ENCODE measurements at regions not wholly inside any gene's neighbourhood (a gene's known extent, or its start where the extent isn't known, plus 50 kb on each side); places are given as distances from the start of the nearest gene placed in this dataset.

- no peak for DNase-seq (ENCODE audit: low read depth)
- H3K4me3 ChIP-seq (ENCODE audit: low read depth, low read length): no peak overlapping the region
- no peak for TF ChIP-seq CTCF (IDR thresholded peaks at IDR 0.05; ENCODE audit: low read depth, low read length, missing control alignments)
- in situ Hi-C loops (cut with HindIII; ENCODE audit: low sequenced_read_pairs): no loop called here
Observed at GRCh38 chr2:37582481-37583220, 88.8 kb downstream of the CDC42EP3 start.

GRCh38 chr2:37583402-37583801 is 88.0 kb downstream of the CDC42EP3 start:
- in situ Hi-C loops (cut with HindIII; ENCODE audit: low sequenced_read_pairs): no loop called here
- no peak for TF ChIP-seq CTCF (IDR thresholded peaks at IDR 0.05; ENCODE audit: low read depth, low read length, missing control alignments)
- no peak overlapping the region for H3K4me3 ChIP-seq (ENCODE audit: low read depth, low read length)

GRCh38 chr2:37583867-37584266 is 87.6 kb downstream of the CDC42EP3 start:
- no peak for DNase-seq (ENCODE audit: low read depth)
- no peak for TF ChIP-seq CTCF (IDR thresholded peaks at IDR 0.05; ENCODE audit: low read depth, low read length, missing control alignments)
- no peak overlapping the region for H3K4me3 ChIP-seq (ENCODE audit: low read depth, low read length)
- in situ Hi-C loops (cut with HindIII; ENCODE audit: low sequenced_read_pairs): no loop called here

More at GRCh38 chr2:37583402-37583801, 88.0 kb downstream of the CDC42EP3 start:
- no peak for DNase-seq (ENCODE audit: low read depth)

GRCh38 chr2:37585295-37585908 is 86.0 kb downstream of the CDC42EP3 start:
- in situ Hi-C loops (cut with HindIII; ENCODE audit: low sequenced_read_pairs): no loop called here
- TF ChIP-seq CTCF (IDR thresholded peaks at IDR 0.05; ENCODE audit: low read depth, low read length, missing control alignments): no peak
- H3K4me3 ChIP-seq (ENCODE audit: low read depth, low read length): no peak overlapping the region
- no peak for DNase-seq (ENCODE audit: low read depth)

GRCh38 chr2:37585982-37586621 is 85.3 kb downstream of the CDC42EP3 start:
- in situ Hi-C loops (cut with HindIII; ENCODE audit: low sequenced_read_pairs): no loop called here
- TF ChIP-seq CTCF (IDR thresholded peaks at IDR 0.05; ENCODE audit: low read depth, low read length, missing control alignments): no peak
- peak; percentile 79 for DNase-seq (ENCODE audit: low read depth)
- H3K4me3 ChIP-seq (ENCODE audit: low read depth, low read length): no peak overlapping the region

GRCh38 chr2:37586663-37587317 is 84.7 kb downstream of the CDC42EP3 start:
- DNase-seq (ENCODE audit: low read depth): no peak
- in situ Hi-C loops (cut with HindIII; ENCODE audit: low sequenced_read_pairs): no loop called here
- TF ChIP-seq CTCF (IDR thresholded peaks at IDR 0.05; ENCODE audit: low read depth, low read length, missing control alignments): no peak
- H3K4me3 ChIP-seq (ENCODE audit: low read depth, low read length): no peak overlapping the region
